ENCODE measurements at regions not wholly inside any gene's neighbourhood (a gene's known extent, or its start where the extent isn't known, plus 50 kb on each side); places are given as distances from the start of the nearest gene placed in this dataset.

DNA sequence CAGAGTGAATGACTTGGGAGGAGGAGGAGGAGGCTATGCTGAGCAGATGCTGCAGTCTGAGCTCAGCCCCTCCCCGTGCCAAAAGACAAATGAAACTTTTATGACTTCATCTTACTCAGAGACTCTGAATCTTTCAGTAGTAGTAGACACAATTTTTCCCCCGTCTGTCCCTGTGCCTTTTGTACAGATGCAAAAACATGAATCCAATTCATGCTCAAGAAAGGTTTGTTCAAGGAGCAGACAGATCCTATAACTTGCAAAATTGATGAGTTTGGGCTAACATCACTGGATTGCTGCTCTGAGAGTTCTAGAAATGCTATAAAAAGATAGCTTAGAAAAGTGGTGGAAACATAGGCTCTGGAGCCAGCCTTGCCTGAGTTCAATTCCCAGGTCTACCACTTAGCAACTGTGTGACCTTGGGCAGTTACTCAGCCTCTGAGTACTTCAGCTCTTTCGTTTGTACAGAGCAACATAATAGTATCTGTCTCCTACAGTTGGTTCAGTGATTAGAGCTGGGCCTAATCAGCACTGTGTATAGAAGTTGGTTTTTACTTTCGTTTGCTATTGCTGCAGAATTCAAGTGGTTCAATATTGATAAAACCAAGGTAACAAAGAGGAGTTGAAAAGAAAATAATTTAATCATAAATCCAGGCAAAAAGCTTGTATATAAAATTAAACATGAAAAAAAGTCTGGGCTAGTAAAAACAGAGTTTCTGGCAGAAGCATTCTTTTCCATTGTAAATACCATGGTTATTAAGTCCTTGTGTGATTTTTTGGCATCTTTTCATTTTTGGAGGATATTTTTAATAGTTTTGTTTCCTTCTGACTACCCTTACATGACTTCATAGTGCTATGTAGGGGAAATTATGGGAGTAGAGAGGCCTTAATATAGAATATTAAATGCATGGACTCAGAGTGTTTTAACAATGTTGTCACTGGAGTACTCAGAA is 174.2 kb upstream of the ZNF32 start:
- TF ChIP-seq, protein P1, sequence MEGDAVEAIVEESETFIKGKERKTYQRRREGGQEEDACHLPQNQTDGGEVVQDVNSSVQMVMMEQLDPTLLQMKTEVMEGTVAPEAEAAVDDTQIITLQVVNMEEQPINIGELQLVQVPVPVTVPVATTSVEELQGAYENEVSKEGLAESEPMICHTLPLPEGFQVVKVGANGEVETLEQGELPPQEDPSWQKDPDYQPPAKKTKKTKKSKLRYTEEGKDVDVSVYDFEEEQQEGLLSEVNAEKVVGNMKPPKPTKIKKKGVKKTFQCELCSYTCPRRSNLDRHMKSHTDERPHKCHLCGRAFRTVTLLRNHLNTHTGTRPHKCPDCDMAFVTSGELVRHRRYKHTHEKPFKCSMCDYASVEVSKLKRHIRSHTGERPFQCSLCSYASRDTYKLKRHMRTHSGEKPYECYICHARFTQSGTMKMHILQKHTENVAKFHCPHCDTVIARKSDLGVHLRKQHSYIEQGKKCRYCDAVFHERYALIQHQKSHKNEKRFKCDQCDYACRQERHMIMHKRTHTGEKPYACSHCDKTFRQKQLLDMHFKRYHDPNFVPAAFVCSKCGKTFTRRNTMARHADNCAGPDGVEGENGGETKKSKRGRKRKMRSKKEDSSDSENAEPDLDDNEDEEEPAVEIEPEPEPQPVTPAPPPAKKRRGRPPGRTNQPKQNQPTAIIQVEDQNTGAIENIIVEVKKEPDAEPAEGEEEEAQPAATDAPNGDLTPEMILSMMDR (conservative IDR thresholded peaks at IDR 0.05; ENCODE audit: low read length), result no peak
- TF ChIP-seq EZH2phosphoT487 (IDR thresholded peaks at IDR 0.05; ENCODE audit: borderline replicate concordance), result no peak
